ENCODE measurements at regions not wholly inside any gene's neighbourhood (a gene's known extent, or its start where the extent isn't known, plus 50 kb on each side); places are given as distances from the start of the nearest gene placed in this dataset.
A peak's percentile ranks its signal among the peaks of the same experiment; 100 is the strongest.

- intact Hi-C loops (cut with micrococcal nuclease) (no loop called here), dilution Hi-C loops (cut with MboI; ENCODE audit: extremely low pct_ligation_motif_present, low sequenced_read_pairs) (no loop called here)
- DNase-seq (ENCODE audit: low read depth, low spot score): no peak
- Histone ChIP-seq H3K27ac (ENCODE audit: insufficient read depth, low read depth, low read length) (no peak overlapping the region), H3K4me2 (ENCODE audit: insufficient read depth, low read length) (no peak overlapping the region), H4K20me1 (replicated peaks; ENCODE audit: control insufficient read depth, extremely low read depth, insufficient read depth, low read length) (no peaks in the 10 kb centered on the region), H3K9ac (replicated peaks; ENCODE audit: extremely low read depth, insufficient read depth, low read length) (no peak overlapping the region), H3K27me3 (ENCODE audit: control insufficient read depth in 2 of 2, insufficient read depth in 2 of 2, low read length in 2 of 2) (no peaks in the 10 kb centered on the region), H2AFZ (ENCODE audit: low read depth, low read length) (no peak overlapping the region), H3K36me3 (ENCODE audit: control insufficient read depth in 2 of 2, extremely low read depth in 1 of 2, insufficient read depth in 2 of 2, low read length in 2 of 2) (no peaks in the 10 kb centered on the region), H3K9me3 (replicated peaks; ENCODE audit: control insufficient read depth, insufficient read depth, low read length) (no peaks in the 10 kb centered on the region), H3K4me3 (replicated peaks in 1 of 3; ENCODE audit: insufficient read depth in 1 of 3, low read depth in 1 of 3, low read length in 3 of 3) (no peak overlapping the region), H3K9me1 (replicated peaks; ENCODE audit: control insufficient read depth, extremely low read depth, insufficient read depth, low read length) (no peaks in the 10 kb centered on the region), H3K4me1 (ENCODE audit: control insufficient read depth, extremely low read depth, insufficient read depth, low read length) (peaks cover 1% of the 10 kb centered on the region), H3K79me2 (ENCODE audit: control insufficient read depth, insufficient read depth, low read length) (no peaks in the 10 kb centered on the region)
- peak; percentile 68 for FAIRE-seq
- no peak for TF ChIP-seq CTCF (IDR thresholded peaks at IDR 0.05; ENCODE audit: extremely low read depth in 1 of 2, insufficient read depth in 1 of 2, low read depth in 1 of 2, low read length in 2 of 2)
- ChIA-PET POLR2A (no interaction called here), CTCF (interaction anchor here (1.0 kb wide), 1 partner anchor 10 kb away, joined by 3 read pairs; no protein-coding TSS in a partner anchor)
- no TSS peak for BruUV-seq (replicated peaks)
These were observed 461.0 kb downstream of the ADAMTS20 start for GRCh38 chr12:43090981-43091380.

- ChIA-PET POLR2A (no interaction called here), CTCF (no interaction called here)
- intact Hi-C loops (cut with micrococcal nuclease): loop anchor here (10.0 kb wide), 1 partner anchor 603 kb away; no protein-coding TSS in a partner anchor
- DNase-seq (ENCODE audit: low read depth, low spot score) (no peak), FAIRE-seq (no peak)
- dilution Hi-C loops (cut with MboI; ENCODE audit: extremely low pct_ligation_motif_present, low sequenced_read_pairs): no loop called here
- BruUV-seq (replicated peaks): no TSS peak
- Histone ChIP-seq H3K36me3 (ENCODE audit: control insufficient read depth in 2 of 2, extremely low read depth in 1 of 2, insufficient read depth in 2 of 2, low read length in 2 of 2) (no peaks in the 10 kb centered on the region), H3K9me3 (replicated peaks; ENCODE audit: control insufficient read depth, insufficient read depth, low read length) (no peaks in the 10 kb centered on the region), H3K4me2 (ENCODE audit: insufficient read depth, low read length) (no peak overlapping the region), H4K20me1 (replicated peaks; ENCODE audit: control insufficient read depth, extremely low read depth, insufficient read depth, low read length) (no peaks in the 10 kb centered on the region), H3K4me1 (ENCODE audit: control insufficient read depth, extremely low read depth, insufficient read depth, low read length) (no peaks in the 10 kb centered on the region), H3K9me1 (replicated peaks; ENCODE audit: control insufficient read depth, extremely low read depth, insufficient read depth, low read length) (no peaks in the 10 kb centered on the region), H3K27ac (ENCODE audit: insufficient read depth, low read depth, low read length) (no peak overlapping the region), H2AFZ (ENCODE audit: low read depth, low read length) (no peak overlapping the region), H3K9ac (replicated peaks; ENCODE audit: extremely low read depth, insufficient read depth, low read length) (no peak overlapping the region), H3K4me3 (replicated peaks in 1 of 3; ENCODE audit: insufficient read depth in 1 of 3, low read depth in 1 of 3, low read length in 3 of 3) (no peak overlapping the region), H3K27me3 (ENCODE audit: control insufficient read depth in 2 of 2, insufficient read depth in 2 of 2, low read length in 2 of 2) (no peaks in the 10 kb centered on the region), H3K79me2 (ENCODE audit: control insufficient read depth, insufficient read depth, low read length) (no peaks in the 10 kb centered on the region)
- TF ChIP-seq POLR2A (IDR thresholded peaks at IDR 0.05; ENCODE audit: low read depth, low read length) (no peak), MYC (IDR thresholded peaks at IDR 0.05; ENCODE audit: low read depth, low read length) (no peak), FOS (IDR thresholded peaks at IDR 0.05; ENCODE audit: borderline replicate concordance, insufficient read depth, low read length) (no peak), JUN (IDR thresholded peaks at IDR 0.05; ENCODE audit: borderline replicate concordance, insufficient read depth, insufficient read length, low read depth) (no peak), MAX (IDR thresholded peaks at IDR 0.05; ENCODE audit: insufficient read depth, insufficient read length) (no peak), POLR2AphosphoS5 (IDR thresholded peaks at IDR 0.05; ENCODE audit: insufficient read depth, low read depth, low read length) (no peak), GATA2 (IDR thresholded peaks at IDR 0.05; ENCODE audit: insufficient read depth, insufficient read length, low read depth, low read length) (no peak), CTCF (IDR thresholded peaks at IDR 0.05; ENCODE audit: extremely low read depth in 1 of 2, insufficient read depth in 1 of 2, low read depth in 1 of 2, low read length in 2 of 2) (no peak), EZH2 (IDR thresholded peaks at IDR 0.05; ENCODE audit: borderline replicate concordance, low read depth, low read length, severe bottlenecking) (no peak)
These were observed 464.6 kb downstream of the ADAMTS20 start for GRCh38 chr12:43087195-43088091.

Data from endothelial cell of umbilical vein (primary cell).